ENCODE measurements at regions not wholly inside any gene's neighbourhood (a gene's known extent, or its start where the extent isn't known, plus 50 kb on each side); places are given as distances from the start of the nearest gene placed in this dataset.

- H3K27me3 ChIP-seq (ENCODE audit: insufficient read depth) = no peaks in the 10 kb centered on the region
- H3K79me2 ChIP-seq (replicated peaks; ENCODE audit: insufficient read depth) = no peaks in the 10 kb centered on the region
- no peaks in the 10 kb centered on the region for H3K4me1 ChIP-seq (ENCODE audit: insufficient read depth)
- no peak overlapping the region for H3K4me3 Mint-ChIP-seq
- no peaks in the 10 kb centered on the region for H3K36me3 ChIP-seq (ENCODE audit: insufficient read depth)
- TF ChIP-seq ETS1 (IDR thresholded peaks at IDR 0.05) (no peak), EZH2phosphoT487 (IDR thresholded peaks at IDR 0.05; ENCODE audit: unreplicated experiment) (no peak), JUNB (IDR thresholded peaks at IDR 0.05; ENCODE audit: unreplicated experiment) (no peak), REST (IDR thresholded peaks at IDR 0.05; ENCODE audit: unreplicated experiment) (no peak), STAT1 (IDR thresholded peaks at IDR 0.05; ENCODE audit: unreplicated experiment) (no peak), CREB1 (CRISPR knock-in tag; IDR thresholded peaks at IDR 0.05; ENCODE audit: low read depth) (no peak), EZH2 (IDR thresholded peaks at IDR 0.05; ENCODE audit: low read depth, unreplicated experiment) (no peak), ZNF114 (CRISPR knock-in tag; IDR thresholded peaks at IDR 0.05) (no peak), ZNF331 (CRISPR knock-in tag; IDR thresholded peaks at IDR 0.05; ENCODE audit: low read depth) (no peak), ZNF462 (CRISPR knock-in tag; IDR thresholded peaks at IDR 0.05) (no peak), POLR2AphosphoS5 (IDR thresholded peaks at IDR 0.05; ENCODE audit: low read depth) (no peak), NANOG (IDR thresholded peaks at IDR 0.05; ENCODE audit: borderline replicate concordance) (no peak), CTCF (conservative IDR thresholded peaks at IDR 0.05; ENCODE audit: low read depth in 2 of 2) (no peak)
- no peak overlapping the region for H3K4me2 ChIP-seq
- H4K20me1 ChIP-seq (replicated peaks; ENCODE audit: insufficient read depth) = no peaks in the 10 kb centered on the region
- H3K9me3 Mint-ChIP-seq = peaks cover 59% of the 10 kb centered on the region
- H3K36me3 Mint-ChIP-seq (ENCODE audit: low read depth) = peaks cover 23% of the 10 kb centered on the region
- H3K4me3 ChIP-seq = no peak overlapping the region
- no peaks in the 10 kb centered on the region for H3F3A ChIP-seq (replicated peaks; ENCODE audit: low read depth)
- no peaks in the 10 kb centered on the region for H3K4me1 Mint-ChIP-seq
- H3K9me2 ChIP-seq (ENCODE audit: insufficient read depth) = peaks cover 8% of the 10 kb centered on the region
- ATAC-seq (no peak; the same call in 2 of the 3 replicates), DNase-seq (ENCODE audit: low spot score) (peak; percentile 6)
- H2AFZ ChIP-seq = no peak overlapping the region
- H3K27me3 Mint-ChIP-seq (ENCODE audit: insufficient read depth, low read depth, poor library complexity) = peaks cover 2% of the 10 kb centered on the region
- H3K27ac ChIP-seq (ENCODE audit: low read depth) = no peak overlapping the region
- no peak overlapping the region for H3K27ac Mint-ChIP-seq
These were observed 582.6 kb downstream of the MRPL39 start for GRCh38 chr21:25024639-25025038.

Measured in GM23338 (cell line).